ENCODE measurements at regions not wholly inside any gene's neighbourhood (a gene's known extent, or its start where the extent isn't known, plus 50 kb on each side); places are given as distances from the start of the nearest gene placed in this dataset.

DNA sequence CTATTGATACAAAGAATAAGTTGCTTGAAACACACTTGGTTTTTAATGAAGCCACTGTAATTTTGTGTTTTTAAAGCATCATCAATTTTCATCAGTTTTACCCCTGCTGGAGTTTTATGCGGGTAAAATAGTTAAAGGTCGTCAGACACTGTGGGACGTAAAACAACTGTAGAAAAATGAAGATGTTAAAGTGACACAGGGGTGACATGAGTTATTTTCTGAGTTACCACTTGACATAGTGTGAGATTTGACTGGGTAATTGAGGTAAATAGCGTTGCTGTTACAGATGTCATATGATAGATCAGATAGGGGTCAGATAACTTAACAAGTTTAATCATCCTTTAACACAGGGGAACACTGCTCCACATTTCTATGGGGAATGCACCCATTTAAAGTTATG lies 297.6 kb downstream of the CHL1 start:
- POLR2A ChIA-PET, result no interaction called here
- in situ Hi-C loops (cut with HindIII; ENCODE audit: low pct_unique_long_range_greater_than_20kb, low sequenced_read_pairs), result no loop called here
- TF ChIP-seq, protein P1, sequence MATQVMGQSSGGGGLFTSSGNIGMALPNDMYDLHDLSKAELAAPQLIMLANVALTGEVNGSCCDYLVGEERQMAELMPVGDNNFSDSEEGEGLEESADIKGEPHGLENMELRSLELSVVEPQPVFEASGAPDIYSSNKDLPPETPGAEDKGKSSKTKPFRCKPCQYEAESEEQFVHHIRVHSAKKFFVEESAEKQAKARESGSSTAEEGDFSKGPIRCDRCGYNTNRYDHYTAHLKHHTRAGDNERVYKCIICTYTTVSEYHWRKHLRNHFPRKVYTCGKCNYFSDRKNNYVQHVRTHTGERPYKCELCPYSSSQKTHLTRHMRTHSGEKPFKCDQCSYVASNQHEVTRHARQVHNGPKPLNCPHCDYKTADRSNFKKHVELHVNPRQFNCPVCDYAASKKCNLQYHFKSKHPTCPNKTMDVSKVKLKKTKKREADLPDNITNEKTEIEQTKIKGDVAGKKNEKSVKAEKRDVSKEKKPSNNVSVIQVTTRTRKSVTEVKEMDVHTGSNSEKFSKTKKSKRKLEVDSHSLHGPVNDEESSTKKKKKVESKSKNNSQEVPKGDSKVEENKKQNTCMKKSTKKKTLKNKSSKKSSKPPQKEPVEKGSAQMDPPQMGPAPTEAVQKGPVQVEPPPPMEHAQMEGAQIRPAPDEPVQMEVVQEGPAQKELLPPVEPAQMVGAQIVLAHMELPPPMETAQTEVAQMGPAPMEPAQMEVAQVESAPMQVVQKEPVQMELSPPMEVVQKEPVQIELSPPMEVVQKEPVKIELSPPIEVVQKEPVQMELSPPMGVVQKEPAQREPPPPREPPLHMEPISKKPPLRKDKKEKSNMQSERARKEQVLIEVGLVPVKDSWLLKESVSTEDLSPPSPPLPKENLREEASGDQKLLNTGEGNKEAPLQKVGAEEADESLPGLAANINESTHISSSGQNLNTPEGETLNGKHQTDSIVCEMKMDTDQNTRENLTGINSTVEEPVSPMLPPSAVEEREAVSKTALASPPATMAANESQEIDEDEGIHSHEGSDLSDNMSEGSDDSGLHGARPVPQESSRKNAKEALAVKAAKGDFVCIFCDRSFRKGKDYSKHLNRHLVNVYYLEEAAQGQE (IDR thresholded peaks at IDR 0.05; ENCODE audit: insufficient read depth in 1 of 2, low read depth in 2 of 2, low read length in 1 of 2), result no peak
- TF ChIP-seq TCF7L2 (IDR thresholded peaks at IDR 0.05; ENCODE audit: low read depth, low read length) (no peak), SIN3A (IDR thresholded peaks at IDR 0.05; ENCODE audit: borderline replicate concordance, insufficient read depth, low read depth, low read length) (no peak), POLR2AphosphoS5 (IDR thresholded peaks at IDR 0.05; ENCODE audit: low read depth, low read length) (no peak)
- TF ChIP-seq, protein P2, sequence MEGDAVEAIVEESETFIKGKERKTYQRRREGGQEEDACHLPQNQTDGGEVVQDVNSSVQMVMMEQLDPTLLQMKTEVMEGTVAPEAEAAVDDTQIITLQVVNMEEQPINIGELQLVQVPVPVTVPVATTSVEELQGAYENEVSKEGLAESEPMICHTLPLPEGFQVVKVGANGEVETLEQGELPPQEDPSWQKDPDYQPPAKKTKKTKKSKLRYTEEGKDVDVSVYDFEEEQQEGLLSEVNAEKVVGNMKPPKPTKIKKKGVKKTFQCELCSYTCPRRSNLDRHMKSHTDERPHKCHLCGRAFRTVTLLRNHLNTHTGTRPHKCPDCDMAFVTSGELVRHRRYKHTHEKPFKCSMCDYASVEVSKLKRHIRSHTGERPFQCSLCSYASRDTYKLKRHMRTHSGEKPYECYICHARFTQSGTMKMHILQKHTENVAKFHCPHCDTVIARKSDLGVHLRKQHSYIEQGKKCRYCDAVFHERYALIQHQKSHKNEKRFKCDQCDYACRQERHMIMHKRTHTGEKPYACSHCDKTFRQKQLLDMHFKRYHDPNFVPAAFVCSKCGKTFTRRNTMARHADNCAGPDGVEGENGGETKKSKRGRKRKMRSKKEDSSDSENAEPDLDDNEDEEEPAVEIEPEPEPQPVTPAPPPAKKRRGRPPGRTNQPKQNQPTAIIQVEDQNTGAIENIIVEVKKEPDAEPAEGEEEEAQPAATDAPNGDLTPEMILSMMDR (IDR thresholded peaks at IDR 0.05), result no peak
- ATAC-seq (no peak), DNase-seq (ENCODE audit: low read depth, low spot score) (no peak)
- intact Hi-C loops (cut with micrococcal nuclease; ENCODE audit: unreplicated experiment), result no loop called here
- Histone ChIP-seq H3K36me3 (ENCODE audit: control insufficient read depth, insufficient read depth, low read length) (no peaks in the 10 kb centered on the region), H3K27ac (ENCODE audit: low read length) (no peak overlapping the region), H3K27me3 (ENCODE audit: control insufficient read depth, insufficient read depth, low read length) (no peaks in the 10 kb centered on the region), H3K4me3 (ENCODE audit: low read depth in 2 of 2, low read length in 2 of 2) (no peak overlapping the region), H3K9me3 (ENCODE audit: control insufficient read depth, insufficient read depth, low read depth, low read length) (no peaks in the 10 kb centered on the region), H3K4me1 (ENCODE audit: control insufficient read depth, insufficient read depth, low read length) (no peaks in the 10 kb centered on the region)
- BruUV-seq (replicated peaks), result no TSS peak
- CTCF ChIA-PET, result no interaction called here

- ChIA-PET POLR2A (no interaction called here), CTCF (no interaction called here)
- no peak for ATAC-seq
- H3K27ac ChIP-seq (ENCODE audit: low read length), result no peak overlapping the region
- no peaks in the 10 kb centered on the region for H3K9me3 ChIP-seq (ENCODE audit: control insufficient read depth, insufficient read depth, low read depth, low read length)
- no peaks in the 10 kb centered on the region for H3K36me3 ChIP-seq (ENCODE audit: control insufficient read depth, insufficient read depth, low read length)
- intact Hi-C loops (cut with micrococcal nuclease; ENCODE audit: unreplicated experiment) (no loop called here), in situ Hi-C loops (cut with HindIII; ENCODE audit: low pct_unique_long_range_greater_than_20kb, low sequenced_read_pairs) (no loop called here)
- no peak overlapping the region for H3K4me3 ChIP-seq (ENCODE audit: low read depth in 2 of 2, low read length in 2 of 2)
- no peaks in the 10 kb centered on the region for H3K4me1 ChIP-seq (ENCODE audit: control insufficient read depth, insufficient read depth, low read length)
- no peak for DNase-seq (ENCODE audit: low read depth, low spot score)
- TF ChIP-seq TCF7L2 (IDR thresholded peaks at IDR 0.05; ENCODE audit: low read depth, low read length) (no peak), SIN3A (IDR thresholded peaks at IDR 0.05; ENCODE audit: borderline replicate concordance, insufficient read depth, low read depth, low read length) (no peak), POLR2AphosphoS5 (IDR thresholded peaks at IDR 0.05; ENCODE audit: low read depth, low read length) (no peak)
- TF ChIP-seq, protein P1 (IDR thresholded peaks at IDR 0.05; ENCODE audit: insufficient read depth in 1 of 2, low read depth in 2 of 2, low read length in 1 of 2), result no peak
- TF ChIP-seq, protein P2 (IDR thresholded peaks at IDR 0.05), result no peak
- no TSS peak for BruUV-seq (replicated peaks)
- no peaks in the 10 kb centered on the region for H3K27me3 ChIP-seq (ENCODE audit: control insufficient read depth, insufficient read depth, low read length)
Observed at GRCh38 chr3:498487-498886, 301.9 kb downstream of the CHL1 start.
